Hepatocyte (in vitro differentiated cells): ENCODE measurements at regions not wholly inside any gene's neighbourhood (a gene's known extent, or its start where the extent isn't known, plus 50 kb on each side); places are given as distances from the start of the nearest gene placed in this dataset.
"Not testable (repeated sequence)": the region's sequence is repeated elsewhere in the genome, so short reads cannot be mapped to it uniquely, and the experiment has no call there.

Experiments
- DNase-seq: peaks from one replicate; pipeline ENCODE4 v3.0.0-alpha.2; 2016; ENCODE audit warnings: low spot score
- H2AFZ ChIP-seq: fragments of 200-600 bp; sonication (generic); 2 replicates; pipeline ENCODE4 v1.6.0; 2016; ENCODE audit warnings: antibody characterized with exemption, mild to moderate bottlenecking
- H3K27ac ChIP-seq: fragments of 200-600 bp; sonication (generic); 2 replicates; pipeline ENCODE4 v1.5.1; 2016; ENCODE audit warnings: mild to moderate bottlenecking
- H3K27me3 ChIP-seq: fragments of 200-600 bp; sonication (generic); 2 replicates; pipeline ENCODE4 v1.6.1; 2016
- H3K36me3 ChIP-seq: fragments of 200-600 bp; sonication (generic); replicated peaks from 2 replicates; pipeline ENCODE4 v1.5.1; 2016; ENCODE audit warnings: low read depth; ENCODE audit not compliant: insufficient read depth
- H3K4me1 ChIP-seq: fragments of 200-600 bp; sonication (generic); 2 replicates; pipeline ENCODE4 v1.5.1; 2016; ENCODE audit warnings: mild to moderate bottlenecking, moderate library complexity; ENCODE audit not compliant: insufficient read depth
- H3K4me2 ChIP-seq: fragments of 200-600 bp; sonication (generic); 2 replicates; pipeline ENCODE4 v1.6.0; 2016
- H3K4me3 ChIP-seq: fragments of 200-600 bp; sonication (generic); 2 replicates; pipeline ENCODE4 v1.5.1; 2016; ENCODE audit warnings: mild to moderate bottlenecking
- H3K79me2 ChIP-seq: fragments of 200-600 bp; sonication (generic); 2 replicates; pipeline ENCODE4 v1.6.0; 2017; ENCODE audit warnings: mild to moderate bottlenecking
- H3K9me2 ChIP-seq: fragments of 200-600 bp; sonication (generic); replicated peaks from 2 replicates; pipeline ENCODE4 v1.6.0; 2017; ENCODE audit warnings: mild to moderate bottlenecking; ENCODE audit not compliant: insufficient read depth
- H3K9me3 ChIP-seq: fragments of 200-600 bp; sonication (generic); 2 replicates; pipeline ENCODE4 v1.5.1; 2016; ENCODE audit warnings: low read depth, mild to moderate bottlenecking
- H4K20me1 ChIP-seq: fragments of 200-600 bp; sonication (generic); 2 replicates; pipeline ENCODE4 v1.6.0; 2016; ENCODE audit warnings: mild to moderate bottlenecking; ENCODE audit not compliant: insufficient read depth, poor library complexity, severe bottlenecking
- CTCF ChIP-seq: fragments of 200-600 bp; sonication (generic); IDR thresholded peaks from 2 replicates; pipeline ENCODE4 v1.5.1; 2016; ENCODE audit warnings: antibody characterized with exemption, mild to moderate bottlenecking; ENCODE audit not compliant: poor library complexity
- EZH2 ChIP-seq: fragments of 200-600 bp; sonication (generic); IDR thresholded peaks from 2 replicates; pipeline ENCODE4 v1.6.1; 2016; ENCODE audit warnings: antibody characterized with exemption, mild to moderate bottlenecking, borderline replicate concordance
- EZH2phosphoT487 ChIP-seq: fragments of 200-600 bp; sonication (generic); IDR thresholded peaks from one replicate; pipeline ENCODE4 v1.6.1; 2018; ENCODE audit warnings: antibody characterized with exemption, mild to moderate bottlenecking, low read depth, moderate library complexity; ENCODE audit not compliant: unreplicated experiment, severe bottlenecking
- WGBS: methylation state at CpG from one replicate; pipeline ENCODE4 v1.1.6; 2016; ENCODE audit warnings: low lambda C conversion rate; ENCODE audit errors: missing lambda C conversion rate; 5-methylcytosine and 5-hydroxymethylcytosine counted together

- no peaks in the 10 kb centered on the region for H3K79me2 ChIP-seq
- no peak overlapping the region for H3K4me3 ChIP-seq
- WGBS, result 72% methylated on average over 5 of the region's 5 CpGs
- no peak overlapping the region for H3K4me2 ChIP-seq
- no peaks in the 10 kb centered on the region for H3K36me3 ChIP-seq
- H3K9me2 ChIP-seq, result no peaks in the 10 kb centered on the region
- no peaks in the 10 kb centered on the region for H3K9me3 ChIP-seq
- H3K27ac ChIP-seq, result no peak overlapping the region
- TF ChIP-seq EZH2 (no peak), EZH2phosphoT487 (no peak), CTCF (no peak)
- H3K27me3 ChIP-seq, result peaks cover 9% of the 10 kb centered on the region
- no peaks in the 10 kb centered on the region for H4K20me1 ChIP-seq
- no peak for DNase-seq
- H3K4me1 ChIP-seq, result peaks cover 15% of the 10 kb centered on the region
- no peak overlapping the region for H2AFZ ChIP-seq
These were observed 180.2 kb upstream of the PHACTR1 start for GRCh38 chr6:12536416-12536815.

DNA sequence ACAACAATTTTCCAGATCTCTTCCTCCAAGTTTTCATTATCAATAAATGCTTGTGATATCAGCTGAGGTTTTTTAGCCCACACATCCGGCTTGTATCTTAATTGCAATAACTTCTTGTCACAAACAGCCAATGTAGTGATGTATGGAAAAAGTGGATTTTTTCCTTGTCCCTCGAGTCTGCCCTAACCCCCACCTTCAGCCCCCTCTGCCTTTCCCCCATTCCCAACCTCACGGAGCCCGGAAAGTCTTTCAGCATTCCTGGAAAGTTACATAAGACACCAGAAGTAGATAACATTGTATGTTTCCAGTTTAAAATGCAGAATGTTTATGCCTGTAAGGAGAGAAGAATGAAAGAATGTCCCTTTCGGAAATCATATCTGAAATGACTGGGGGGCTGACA is 179.2 kb upstream of the PHACTR1 start:
- Histone ChIP-seq H3K27ac (peak overlapping the region; percentile 59), H4K20me1 (no peaks in the 10 kb centered on the region), H3K9me2 (no peaks in the 10 kb centered on the region), H3K4me3 (no peak overlapping the region), H3K36me3 (no peaks in the 10 kb centered on the region), H3K4me2 (peak overlapping the region; percentile 39), H3K9me3 (no peaks in the 10 kb centered on the region), H2AFZ (no peak overlapping the region), H3K4me1 (peaks cover 15% of the 10 kb centered on the region), H3K79me2 (no peaks in the 10 kb centered on the region), H3K27me3 (peaks cover 9% of the 10 kb centered on the region)
- DNase-seq, result no peak
- TF ChIP-seq EZH2 (no peak), EZH2phosphoT487 (no peak), CTCF (no peak)
- WGBS, result 9% methylated on average over 5 of the region's 5 CpGs

DNA sequence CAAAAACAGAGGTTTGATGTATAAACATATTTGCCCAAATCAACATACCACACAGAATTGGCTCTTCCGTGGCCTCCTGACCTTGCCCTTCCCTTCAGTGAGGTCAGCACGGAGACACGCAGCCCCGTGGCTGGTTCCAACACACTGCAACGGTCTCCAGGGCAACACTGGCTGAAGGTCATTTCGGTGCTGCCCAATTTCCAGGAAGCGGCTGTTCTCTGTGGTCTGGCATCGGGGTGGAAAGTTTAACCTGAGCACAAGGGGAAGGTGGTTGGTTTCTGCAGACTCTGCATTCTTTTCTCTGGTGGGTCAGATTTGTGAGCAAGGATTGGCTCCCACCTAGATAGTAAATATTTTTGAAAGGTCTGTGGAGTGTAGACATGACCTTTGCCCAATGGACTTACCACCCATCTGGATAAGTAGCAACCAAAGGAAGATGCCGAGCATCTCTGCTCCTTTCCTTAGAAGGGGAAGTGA is 177.6 kb upstream of the PHACTR1 start:
- H3K9me2 ChIP-seq, result no peaks in the 10 kb centered on the region
- TF ChIP-seq CTCF (no peak), EZH2 (no peak)
- peak overlapping the region; percentile 59 for H3K27ac ChIP-seq
- peaks cover 15% of the 10 kb centered on the region for H3K4me1 ChIP-seq
- no peaks in the 10 kb centered on the region for H3K36me3 ChIP-seq
- H3K79me2 ChIP-seq, result no peaks in the 10 kb centered on the region
- WGBS, result 63% methylated on average over 9 of the region's 9 CpGs
- no peak overlapping the region for H3K4me2 ChIP-seq
- H3K9me3 ChIP-seq, result no peaks in the 10 kb centered on the region
- peak; percentile 53 for DNase-seq
- H2AFZ ChIP-seq, result no peak overlapping the region
- H3K27me3 ChIP-seq, result no peaks in the 10 kb centered on the region
- H4K20me1 ChIP-seq, result no peaks in the 10 kb centered on the region
- H3K4me3 ChIP-seq, result no peak overlapping the region

GRCh38 chr6:12542319-12543115 is 174.1 kb upstream of the PHACTR1 start:
- not testable (repeated sequence) for H3K4me3 ChIP-seq, H3K79me2 ChIP-seq, H3K9me2 ChIP-seq, H4K20me1 ChIP-seq, H3K4me2 ChIP-seq, H3K9me3 ChIP-seq, H3K27me3 ChIP-seq, H3K36me3 ChIP-seq, H3K4me1 ChIP-seq, H2AFZ ChIP-seq, H3K27ac ChIP-seq, DNase-seq
- WGBS, result 97% methylated on average over 4 of the region's 4 CpGs
